GM19438 (cell line): ENCODE measurements at regions not wholly inside any gene's neighbourhood (a gene's known extent, or its start where the extent isn't known, plus 50 kb on each side); places are given as distances from the start of the nearest gene placed in this dataset.
"Not testable (repeated sequence)": the region's sequence is repeated elsewhere in the genome, so short reads cannot be mapped to it uniquely, and the experiment has no call there.

Experiments used
- ATAC-seq: cut with Tn5 transposase; IDR thresholded peaks from one replicate; pipeline ENCODE4 v1.9.1; 2021; ENCODE audit warnings: low read depth; ENCODE audit not compliant: unreplicated experiment

- ATAC-seq, result no peak
Observed at GRCh38 chr6:119764927-119765681, 415.5 kb upstream of the MAN1A1 start.

- ATAC-seq, result no peak
Observed at GRCh38 chr6:119760046-119760445, 410.5 kb upstream of the MAN1A1 start.

GRCh38 chr6:119758385-119758784 lies 408.8 kb upstream of the MAN1A1 start:
- ATAC-seq, result no peak

GRCh38 chr6:119757467-119757866 lies 407.9 kb upstream of the MAN1A1 start:
- no peak for ATAC-seq

GRCh38 chr6:119749335-119749734 lies 399.8 kb upstream of the MAN1A1 start:
- ATAC-seq, result no peak

GRCh38 chr6:119748535-119748934 lies 399.0 kb upstream of the MAN1A1 start:
- ATAC-seq, result not testable (repeated sequence)

- peak; percentile 93 for ATAC-seq
Observed at GRCh38 chr6:119742188-119742803, 392.7 kb upstream of the MAN1A1 start.

GRCh38 chr6:119739769-119740168 lies 390.2 kb upstream of the MAN1A1 start:
- no peak for ATAC-seq

GRCh38 chr6:119738425-119738824 lies 388.9 kb upstream of the MAN1A1 start:
- no peak for ATAC-seq

GRCh38 chr6:119736296-119737021 lies 386.9 kb upstream of the MAN1A1 start:
- no peak for ATAC-seq

GRCh38 chr6:119735530-119735929 lies 386.0 kb upstream of the MAN1A1 start:
- no peak for ATAC-seq

- ATAC-seq, result no peak
Observed at GRCh38 chr6:119734227-119734626, 384.7 kb upstream of the MAN1A1 start.

GRCh38 chr6:119728935-119729334 lies 379.4 kb upstream of the MAN1A1 start:
- ATAC-seq, result no peak

- ATAC-seq, result no peak
Observed at GRCh38 chr6:119728220-119728750, 378.7 kb upstream of the MAN1A1 start.

GRCh38 chr6:119727504-119728219 lies 378.1 kb upstream of the MAN1A1 start:
- ATAC-seq, result no peak

GRCh38 chr6:119726912-119727311 lies 377.4 kb upstream of the MAN1A1 start:
- not testable (repeated sequence) for ATAC-seq

GRCh38 chr6:119726086-119726485 lies 376.5 kb upstream of the MAN1A1 start:
- ATAC-seq, result no peak

GRCh38 chr6:119720160-119720559 lies 370.6 kb upstream of the MAN1A1 start:
- ATAC-seq, result no peak

- ATAC-seq, result no peak
Observed at GRCh38 chr6:119717942-119718341, 368.4 kb upstream of the MAN1A1 start.

- no peak for ATAC-seq
Observed at GRCh38 chr6:119716668-119717270, 367.2 kb upstream of the MAN1A1 start.
